ENCODE measurements at regions not wholly inside any gene's neighbourhood (a gene's known extent, or its start where the extent isn't known, plus 50 kb on each side); places are given as distances from the start of the nearest gene placed in this dataset.

DNA sequence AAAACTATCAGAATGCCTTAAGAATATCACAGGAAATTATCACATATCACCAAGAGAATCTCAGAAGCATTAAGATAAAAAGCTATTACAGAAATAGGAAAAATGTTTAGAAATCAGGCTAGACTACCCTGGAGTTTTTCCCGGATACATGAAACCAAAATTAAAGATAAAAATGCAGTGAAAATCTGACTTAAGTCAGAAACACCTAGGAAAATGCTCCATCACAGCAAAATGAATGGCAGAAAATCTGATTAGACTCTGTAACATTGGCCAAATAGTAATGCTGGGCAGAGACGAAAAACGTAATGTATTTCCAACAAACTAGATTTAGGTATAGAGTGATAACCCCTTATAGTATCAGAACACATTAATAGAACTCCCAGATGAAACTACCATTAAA is 1626.7 kb upstream of the C9orf72 start:
- TF ChIP-seq, protein P1, sequence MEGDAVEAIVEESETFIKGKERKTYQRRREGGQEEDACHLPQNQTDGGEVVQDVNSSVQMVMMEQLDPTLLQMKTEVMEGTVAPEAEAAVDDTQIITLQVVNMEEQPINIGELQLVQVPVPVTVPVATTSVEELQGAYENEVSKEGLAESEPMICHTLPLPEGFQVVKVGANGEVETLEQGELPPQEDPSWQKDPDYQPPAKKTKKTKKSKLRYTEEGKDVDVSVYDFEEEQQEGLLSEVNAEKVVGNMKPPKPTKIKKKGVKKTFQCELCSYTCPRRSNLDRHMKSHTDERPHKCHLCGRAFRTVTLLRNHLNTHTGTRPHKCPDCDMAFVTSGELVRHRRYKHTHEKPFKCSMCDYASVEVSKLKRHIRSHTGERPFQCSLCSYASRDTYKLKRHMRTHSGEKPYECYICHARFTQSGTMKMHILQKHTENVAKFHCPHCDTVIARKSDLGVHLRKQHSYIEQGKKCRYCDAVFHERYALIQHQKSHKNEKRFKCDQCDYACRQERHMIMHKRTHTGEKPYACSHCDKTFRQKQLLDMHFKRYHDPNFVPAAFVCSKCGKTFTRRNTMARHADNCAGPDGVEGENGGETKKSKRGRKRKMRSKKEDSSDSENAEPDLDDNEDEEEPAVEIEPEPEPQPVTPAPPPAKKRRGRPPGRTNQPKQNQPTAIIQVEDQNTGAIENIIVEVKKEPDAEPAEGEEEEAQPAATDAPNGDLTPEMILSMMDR (tag by site-specific recombination; IDR thresholded peaks at IDR 0.05), result no peak
- TF ChIP-seq, protein P2, sequence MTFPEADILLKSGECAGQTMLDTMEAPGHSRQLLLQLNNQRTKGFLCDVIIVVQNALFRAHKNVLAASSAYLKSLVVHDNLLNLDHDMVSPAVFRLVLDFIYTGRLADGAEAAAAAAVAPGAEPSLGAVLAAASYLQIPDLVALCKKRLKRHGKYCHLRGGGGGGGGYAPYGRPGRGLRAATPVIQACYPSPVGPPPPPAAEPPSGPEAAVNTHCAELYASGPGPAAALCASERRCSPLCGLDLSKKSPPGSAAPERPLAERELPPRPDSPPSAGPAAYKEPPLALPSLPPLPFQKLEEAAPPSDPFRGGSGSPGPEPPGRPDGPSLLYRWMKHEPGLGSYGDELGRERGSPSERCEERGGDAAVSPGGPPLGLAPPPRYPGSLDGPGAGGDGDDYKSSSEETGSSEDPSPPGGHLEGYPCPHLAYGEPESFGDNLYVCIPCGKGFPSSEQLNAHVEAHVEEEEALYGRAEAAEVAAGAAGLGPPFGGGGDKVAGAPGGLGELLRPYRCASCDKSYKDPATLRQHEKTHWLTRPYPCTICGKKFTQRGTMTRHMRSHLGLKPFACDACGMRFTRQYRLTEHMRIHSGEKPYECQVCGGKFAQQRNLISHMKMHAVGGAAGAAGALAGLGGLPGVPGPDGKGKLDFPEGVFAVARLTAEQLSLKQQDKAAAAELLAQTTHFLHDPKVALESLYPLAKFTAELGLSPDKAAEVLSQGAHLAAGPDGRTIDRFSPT (tag by site-specific recombination; IDR thresholded peaks at IDR 0.05), result no peak
- TF ChIP-seq, protein P3, sequence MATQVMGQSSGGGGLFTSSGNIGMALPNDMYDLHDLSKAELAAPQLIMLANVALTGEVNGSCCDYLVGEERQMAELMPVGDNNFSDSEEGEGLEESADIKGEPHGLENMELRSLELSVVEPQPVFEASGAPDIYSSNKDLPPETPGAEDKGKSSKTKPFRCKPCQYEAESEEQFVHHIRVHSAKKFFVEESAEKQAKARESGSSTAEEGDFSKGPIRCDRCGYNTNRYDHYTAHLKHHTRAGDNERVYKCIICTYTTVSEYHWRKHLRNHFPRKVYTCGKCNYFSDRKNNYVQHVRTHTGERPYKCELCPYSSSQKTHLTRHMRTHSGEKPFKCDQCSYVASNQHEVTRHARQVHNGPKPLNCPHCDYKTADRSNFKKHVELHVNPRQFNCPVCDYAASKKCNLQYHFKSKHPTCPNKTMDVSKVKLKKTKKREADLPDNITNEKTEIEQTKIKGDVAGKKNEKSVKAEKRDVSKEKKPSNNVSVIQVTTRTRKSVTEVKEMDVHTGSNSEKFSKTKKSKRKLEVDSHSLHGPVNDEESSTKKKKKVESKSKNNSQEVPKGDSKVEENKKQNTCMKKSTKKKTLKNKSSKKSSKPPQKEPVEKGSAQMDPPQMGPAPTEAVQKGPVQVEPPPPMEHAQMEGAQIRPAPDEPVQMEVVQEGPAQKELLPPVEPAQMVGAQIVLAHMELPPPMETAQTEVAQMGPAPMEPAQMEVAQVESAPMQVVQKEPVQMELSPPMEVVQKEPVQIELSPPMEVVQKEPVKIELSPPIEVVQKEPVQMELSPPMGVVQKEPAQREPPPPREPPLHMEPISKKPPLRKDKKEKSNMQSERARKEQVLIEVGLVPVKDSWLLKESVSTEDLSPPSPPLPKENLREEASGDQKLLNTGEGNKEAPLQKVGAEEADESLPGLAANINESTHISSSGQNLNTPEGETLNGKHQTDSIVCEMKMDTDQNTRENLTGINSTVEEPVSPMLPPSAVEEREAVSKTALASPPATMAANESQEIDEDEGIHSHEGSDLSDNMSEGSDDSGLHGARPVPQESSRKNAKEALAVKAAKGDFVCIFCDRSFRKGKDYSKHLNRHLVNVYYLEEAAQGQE (tag by site-specific recombination; IDR thresholded peaks at IDR 0.05), result no peak
- TF ChIP-seq SETDB1 (IDR thresholded peaks at IDR 0.05; ENCODE audit: insufficient read length, low read length), result no peak
- no peak for TF ChIP-seq ZBTB1 (tag by site-specific recombination; IDR thresholded peaks at IDR 0.05)
- TF ChIP-seq, protein P4, sequence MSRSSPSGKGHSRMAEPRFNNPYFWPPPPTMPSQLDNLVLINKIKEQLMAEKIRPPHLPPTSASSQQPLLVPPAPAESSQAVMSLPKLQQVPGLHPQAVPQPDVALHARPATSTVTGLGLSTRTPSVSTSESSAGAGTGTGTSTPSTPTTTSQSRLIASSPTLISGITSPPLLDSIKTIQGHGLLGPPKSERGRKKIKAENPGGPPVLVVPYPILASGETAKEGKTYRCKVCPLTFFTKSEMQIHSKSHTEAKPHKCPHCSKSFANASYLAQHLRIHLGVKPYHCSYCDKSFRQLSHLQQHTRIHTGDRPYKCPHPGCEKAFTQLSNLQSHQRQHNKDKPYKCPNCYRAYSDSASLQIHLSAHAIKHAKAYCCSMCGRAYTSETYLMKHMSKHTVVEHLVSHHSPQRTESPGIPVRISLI (tag by site-specific recombination; IDR thresholded peaks at IDR 0.05), result no peak

Measured in HEK293 (cell line).